ENCODE measurements at regions not wholly inside any gene's neighbourhood (a gene's known extent, or its start where the extent isn't known, plus 50 kb on each side); places are given as distances from the start of the nearest gene placed in this dataset.
"Not testable (repeated sequence)": the region's sequence is repeated elsewhere in the genome, so short reads cannot be mapped to it uniquely, and the experiment has no call there.

GRCh38 chr9:81455462-81456219, 233.7 kb downstream of the TLE1 start:
- no peak for FAIRE-seq
- DNase-seq (ENCODE audit: insufficient read length, low spot score): no peak

GRCh38 chr9:81445331-81445921, 243.9 kb downstream of the TLE1 start:
- DNase-seq (ENCODE audit: insufficient read length, low spot score) (no peak), FAIRE-seq (no peak)

GRCh38 chr9:81431641-81432040, 257.7 kb downstream of the TLE1 start:
- no peak for FAIRE-seq
- DNase-seq (ENCODE audit: insufficient read length, low spot score): no peak

GRCh38 chr9:81430727-81431126, 258.6 kb downstream of the TLE1 start:
- FAIRE-seq (no peak), DNase-seq (ENCODE audit: insufficient read length, low spot score) (no peak)

- FAIRE-seq (no peak), DNase-seq (ENCODE audit: insufficient read length, low spot score) (no peak)
Measured at GRCh38 chr9:81427870-81428269, 261.5 kb downstream of the TLE1 start.

GRCh38 chr9:81424431-81424830, 264.9 kb downstream of the TLE1 start:
- FAIRE-seq (no peak), DNase-seq (ENCODE audit: insufficient read length, low spot score) (no peak)

- FAIRE-seq (no peak), DNase-seq (ENCODE audit: insufficient read length, low spot score) (no peak)
Measured at GRCh38 chr9:81423589-81424326, 265.6 kb downstream of the TLE1 start.

- DNase-seq (ENCODE audit: insufficient read length, low spot score); FAIRE-seq: not testable (repeated sequence)
Measured at GRCh38 chr9:81421090-81421489, 268.3 kb downstream of the TLE1 start.

- no peak for DNase-seq (ENCODE audit: insufficient read length, low spot score)
- no peak for FAIRE-seq
Measured at GRCh38 chr9:81420024-81420423, 269.3 kb downstream of the TLE1 start.

GRCh38 chr9:81417941-81418340, 271.4 kb downstream of the TLE1 start:
- DNase-seq (ENCODE audit: insufficient read length, low spot score) (no peak), FAIRE-seq (no peak)

- no peak for FAIRE-seq
- no peak for DNase-seq (ENCODE audit: insufficient read length, low spot score)
Measured at GRCh38 chr9:81417299-81417675, 272.1 kb downstream of the TLE1 start.

- FAIRE-seq (no peak), DNase-seq (ENCODE audit: insufficient read length, low spot score) (no peak)
Measured at GRCh38 chr9:81416476-81417298, 272.7 kb downstream of the TLE1 start.

- FAIRE-seq (no peak), DNase-seq (ENCODE audit: insufficient read length, low spot score) (no peak)
Measured at GRCh38 chr9:81414836-81415235, 274.5 kb downstream of the TLE1 start.

GRCh38 chr9:81411961-81412360, 277.4 kb downstream of the TLE1 start:
- no peak for FAIRE-seq

GRCh38 chr9:81410201-81410600, 279.1 kb downstream of the TLE1 start:
- FAIRE-seq (no peak), DNase-seq (ENCODE audit: insufficient read length, low spot score) (no peak)

More at GRCh38 chr9:81411961-81412360, 277.4 kb downstream of the TLE1 start:
- DNase-seq (ENCODE audit: insufficient read length, low spot score): no peak

- no peak for FAIRE-seq
Measured at GRCh38 chr9:81408951-81409350, 280.4 kb downstream of the TLE1 start.

GRCh38 chr9:81404931-81405598, 284.3 kb downstream of the TLE1 start:
- DNase-seq (ENCODE audit: insufficient read length, low spot score) (no peak), FAIRE-seq (no peak)

More at GRCh38 chr9:81408951-81409350, 280.4 kb downstream of the TLE1 start:
- DNase-seq (ENCODE audit: insufficient read length, low spot score): no peak

- FAIRE-seq (no peak), DNase-seq (ENCODE audit: insufficient read length, low spot score) (no peak)
Measured at GRCh38 chr9:81397481-81398381, 291.6 kb downstream of the TLE1 start.

GRCh38 chr9:81396528-81396927, 292.8 kb downstream of the TLE1 start:
- no peak for FAIRE-seq
- DNase-seq (ENCODE audit: insufficient read length, low spot score): no peak
